H1 (cell line): ENCODE measurements at regions not wholly inside any gene's neighbourhood (a gene's known extent, or its start where the extent isn't known, plus 50 kb on each side); places are given as distances from the start of the nearest gene placed in this dataset.

Source experiments
- CTCF ChIA-PET: fragments of 300-600 bp; sonication (Branson Sonifier 250); formaldehyde crosslinking; loops from one replicate; lab custom pipeline; 2021; ENCODE audit not compliant: partially characterized antibody; lab: Charles Lee
- POLR2A ChIA-PET: fragments of 300-600 bp; sonication (Branson Sonifier 250); formaldehyde crosslinking; loops from one replicate; lab custom pipeline; 2021; ENCODE audit warnings: inconsistent platforms; ENCODE audit not compliant: partially characterized antibody; lab: Charles Lee
- DNase-seq, 2 experiments: peaks; one replicate each; pipeline versions ENCODE4 v3.0.0 to v3.0.0-alpha.2; 2010 to 2022; ENCODE audit warnings: low spot score in 2 of 2, low read depth in 1 of 2, mixed read lengths in 1 of 2
- FAIRE-seq: peaks from 2 replicates; lab custom pipeline; 2011; peaks lifted over from hg19 to GRCh38; lab: Jason Lieb, UNC
- H2AFZ ChIP-seq: 2 replicates; pipeline ENCODE4 v1.8.1; 2012; ENCODE audit warnings: low read length, inconsistent platforms
- H2AK5ac ChIP-seq: 2 replicates; pipeline ENCODE4 v1.6.1; 2013; ENCODE audit warnings: low read depth, low read length
- H2BK120ac ChIP-seq: replicated peaks from 2 replicates; pipeline ENCODE3; 2013; ENCODE audit warnings: low read depth, low read length, inconsistent platforms
- H2BK12ac ChIP-seq: 2 replicates; pipeline ENCODE4 v1.6.1; 2013; ENCODE audit warnings: low read depth, low read length
- H2BK15ac ChIP-seq: 2 replicates; pipeline ENCODE4 v1.6.1; 2013; ENCODE audit warnings: low read length
- H2BK20ac ChIP-seq: 2 replicates; pipeline ENCODE4 v1.6.1; 2013; ENCODE audit warnings: low read length
- H2BK5ac ChIP-seq: 2 replicates; pipeline ENCODE4 v1.6.1; 2013; ENCODE audit warnings: low read depth, low read length
- H3K14ac ChIP-seq: 2 replicates; pipeline ENCODE4 v1.6.1; 2013; ENCODE audit warnings: inconsistent platforms; ENCODE audit not compliant: insufficient read length
- H3K18ac ChIP-seq: 2 replicates; pipeline ENCODE4 v1.6.1; 2013; ENCODE audit warnings: low read length; ENCODE audit errors: extremely low read depth
- H3K23ac ChIP-seq: 2 replicates; pipeline ENCODE4 v1.6.1; 2013; ENCODE audit warnings: inconsistent platforms; ENCODE audit not compliant: insufficient read length
- H3K23me2 ChIP-seq: 2 replicates; pipeline ENCODE4 v1.6.1; 2013; ENCODE audit warnings: low read depth, low read length
- H3K27ac ChIP-seq: 2 replicates; pipeline ENCODE4 v1.6.1; 2011; ENCODE audit warnings: low read depth, low read length, inconsistent platforms
- H3K27me3 ChIP-seq, 4 experiments: replicated peaks in 1 of 4; 1 replicate in 1 of 4; 2 replicates in 3 of 4; pipeline versions ENCODE4 v1.6.1 to v1.8.1; 2011 to 2013; ENCODE audit warnings: low read length in 3 of 4, mild to moderate bottlenecking in 3 of 4, inconsistent platforms in 2 of 4, mixed read lengths in 2 of 4, moderate library complexity in 1 of 4; ENCODE audit not compliant: control insufficient read depth in 3 of 4, insufficient read depth in 3 of 4; ENCODE audit errors: extremely low read depth in 1 of 4
- H3K36me3 ChIP-seq, 4 experiments: 2 replicates each; pipeline versions ENCODE4 v1.6.1 to v1.8.1; 2011 to 2013; ENCODE audit warnings: mild to moderate bottlenecking in 4 of 4, low read length in 3 of 4, moderate library complexity in 2 of 4, control low read depth in 1 of 4, inconsistent platforms in 1 of 4; ENCODE audit not compliant: insufficient read depth in 4 of 4, control insufficient read depth in 2 of 4
- H3K4ac ChIP-seq: replicated peaks from 2 replicates; pipeline ENCODE3; 2013; ENCODE audit warnings: low read length, low read depth, mixed read lengths, inconsistent platforms; ENCODE audit not compliant: insufficient read length
- H3K4me1 ChIP-seq, 4 experiments: replicated peaks in 1 of 4; 1 replicate in 1 of 4; 2 replicates in 3 of 4; pipeline versions ENCODE4 v1.6.1 to v1.8.1; 2011 to 2013; ENCODE audit warnings: low read length in 3 of 4, inconsistent platforms in 2 of 4, mixed read lengths in 1 of 4; ENCODE audit not compliant: insufficient read depth in 4 of 4, control insufficient read depth in 3 of 4
- H3K4me2 ChIP-seq, 2 experiments: 2 replicates each; pipeline versions ENCODE4 v1.6.1 to v1.8.1; 2011 to 2013; ENCODE audit warnings: low read depth in 2 of 2, low read length in 2 of 2, control low read depth in 1 of 2, inconsistent platforms in 1 of 2, mild to moderate bottlenecking in 1 of 2; ENCODE audit not compliant: insufficient read depth in 1 of 2
- H3K4me3 ChIP-seq, 4 experiments: fragments of 200-600, 300-600 bp in 1 of 4; sonication (generic), shearing (Covaris generic), sonication (Bioruptor Twin) in 1 of 4; 2 replicates each; pipeline versions ENCODE4 v1.5.1 to v1.8.1; 2011 to 2016; ENCODE audit warnings: low read length in 4 of 4, low read depth in 3 of 4, control low read depth in 2 of 4, inconsistent platforms in 2 of 4, mild to moderate bottlenecking in 2 of 4, mixed read lengths in 1 of 4, moderate library complexity in 1 of 4; ENCODE audit not compliant: insufficient read depth in 2 of 4; ENCODE audit errors: extremely low read depth in 1 of 4
- H3K56ac ChIP-seq: replicated peaks from 2 replicates; pipeline ENCODE3; 2013; ENCODE audit warnings: low read depth, mild to moderate bottlenecking, mixed read lengths, low read length, inconsistent platforms; ENCODE audit not compliant: insufficient read length
- H3K79me1 ChIP-seq: 2 replicates; pipeline ENCODE4 v1.6.1; 2013; ENCODE audit warnings: low read depth, low read length, control low read depth
- H3K79me2 ChIP-seq, 2 experiments: 2 replicates each; pipeline versions ENCODE4 v1.6.1 to v1.8.1; 2012 to 2013; ENCODE audit warnings: low read length in 2 of 2, mild to moderate bottlenecking in 2 of 2, inconsistent platforms in 1 of 2; ENCODE audit not compliant: insufficient read depth in 2 of 2, control insufficient read depth in 1 of 2
- H3K9ac ChIP-seq, 4 experiments: replicated peaks in 1 of 4; 1 replicate in 1 of 4; 2 replicates in 3 of 4; pipeline versions ENCODE4 v1.6.1 to v1.8.1; 2011 to 2013; ENCODE audit warnings: low read depth in 3 of 4, low read length in 3 of 4, control low read depth in 2 of 4, mild to moderate bottlenecking in 2 of 4, moderate library complexity in 2 of 4, inconsistent platforms in 1 of 4; ENCODE audit errors: extremely low read depth in 1 of 4
- H3K9me3 ChIP-seq, 2 experiments: 2 replicates each; pipeline versions ENCODE4 v1.6.1 to v1.8.1; 2012 to 2013; ENCODE audit warnings: mild to moderate bottlenecking in 2 of 2, moderate library complexity in 2 of 2, control low read depth in 1 of 2, inconsistent platforms in 1 of 2, low read depth in 1 of 2, low read length in 1 of 2, mixed read lengths in 1 of 2; ENCODE audit not compliant: insufficient read depth in 2 of 2
- H4K20me1 ChIP-seq, 2 experiments: replicated peaks in 1 of 2; 2 replicates each; pipeline versions ENCODE3 to v1.8.1; 2011 to 2013; ENCODE audit warnings: inconsistent platforms in 2 of 2, low read length in 2 of 2, mild to moderate bottlenecking in 1 of 2; ENCODE audit not compliant: insufficient read depth in 2 of 2, control insufficient read depth in 1 of 2
- H4K5ac ChIP-seq: 2 replicates; pipeline ENCODE4 v1.6.1; 2013; ENCODE audit warnings: low read length, low read depth, mixed read lengths, inconsistent platforms; ENCODE audit not compliant: insufficient read length
- H4K8ac ChIP-seq: 2 replicates; pipeline ENCODE4 v1.8.0; 2013; ENCODE audit warnings: mild to moderate bottlenecking, moderate library complexity, low read length, inconsistent platforms; ENCODE audit not compliant: insufficient read depth; ENCODE audit errors: extremely low read depth
- H4K91ac ChIP-seq: replicated peaks from 2 replicates; pipeline ENCODE3; 2013; ENCODE audit warnings: low read length, mixed read lengths, inconsistent platforms; ENCODE audit not compliant: insufficient read length
- JUN ChIP-seq: IDR thresholded peaks from 2 replicates; pipeline ENCODE4 v1.6.1; 2011; ENCODE audit warnings: low read depth, mild to moderate bottlenecking, improper control_type of control experiment, low read length
- KDM4A ChIP-seq: IDR thresholded peaks from one replicate; pipeline ENCODE4 v1.7.1; 2012; ENCODE audit warnings: low read depth, mild to moderate bottlenecking, moderate library complexity, low read length, inconsistent platforms; ENCODE audit not compliant: severe bottlenecking
- KDM5A ChIP-seq: fragments of 200-600 bp; IDR thresholded peaks from 2 replicates; pipeline ENCODE4 v1.7.1; 2012; ENCODE audit warnings: mild to moderate bottlenecking, low read length, inconsistent platforms, mixed read lengths
- NANOG ChIP-seq: IDR thresholded peaks from 2 replicates; pipeline ENCODE4 v1.6.1; 2011; ENCODE audit warnings: low read length, low read depth, mild to moderate bottlenecking, inconsistent platforms; ENCODE audit not compliant: insufficient read depth, poor library complexity, severe bottlenecking
- NRF1 ChIP-seq: IDR thresholded peaks from 2 replicates; pipeline ENCODE4 v1.6.1; 2011; ENCODE audit warnings: mild to moderate bottlenecking, low read depth, low read length, improper control_type of control experiment
- RBBP5 ChIP-seq: IDR thresholded peaks from 2 replicates; pipeline ENCODE4 v1.7.1; 2012; ENCODE audit warnings: low read depth, mild to moderate bottlenecking, inconsistent platforms, low read length, moderate library complexity, borderline replicate concordance
- RXRA ChIP-seq: IDR thresholded peaks from 2 replicates; pipeline ENCODE4 v1.6.1; 2011; ENCODE audit warnings: low read depth, mild to moderate bottlenecking, low read length, moderate library complexity; ENCODE audit not compliant: insufficient read depth
- WGBS, 2 experiments: shearing (Covaris generic) in 1 of 2; methylation state at CpG; one replicate each; pipeline versions ENCODE4 v1.1.6 to v1.1.7; 2013 to 2015; ENCODE audit warnings: low lambda C conversion rate in 2 of 2, mixed read lengths in 2 of 2, inconsistent platforms in 1 of 2, low coverage in 1 of 2, missing lambda C conversion rate in 1 of 2; ENCODE audit not compliant: insufficient replicate concordance in 2 of 2, insufficient coverage in 1 of 2, insufficient read length in 1 of 2; ENCODE audit errors: extremely low coverage in 1 of 2, missing lambda C conversion rate in 1 of 2; 5-methylcytosine and 5-hydroxymethylcytosine counted together

GRCh38 chr3:189486556-189486955 lies 144.6 kb upstream of the TP63 start:
- H3K4me2 ChIP-seq: no peak overlapping the region
- FAIRE-seq (no peak), DNase-seq (no peak)
- H3K4me1 ChIP-seq: no peaks in the 10 kb centered on the region
- H3K4ac ChIP-seq: no peak overlapping the region
- no peaks in the 10 kb centered on the region for H3K27me3 ChIP-seq
- POLR2A ChIA-PET: no interaction called here
- no peak overlapping the region for H2AFZ ChIP-seq
- no peak overlapping the region for H2BK5ac ChIP-seq
- H4K8ac ChIP-seq: no peak overlapping the region
- no peaks in the 10 kb centered on the region for H3K79me2 ChIP-seq
- TF ChIP-seq KDM5A (no peak), NANOG (no peak), KDM4A (no peak), RBBP5 (no peak), RXRA (no peak), JUN (no peak), NRF1 (no peak)
- no peaks in the 10 kb centered on the region for H3K23me2 ChIP-seq
- H2AK5ac ChIP-seq: no peak overlapping the region
- H2BK12ac ChIP-seq: no peak overlapping the region
- H2BK15ac ChIP-seq: no peak overlapping the region
- no peak overlapping the region for H4K91ac ChIP-seq
- H2BK120ac ChIP-seq: no peak overlapping the region
- no peak overlapping the region for H3K56ac ChIP-seq
- CTCF ChIA-PET: interaction anchor here (1.0 kb wide), 1 partner anchor 214 kb away, joined by 4 read pairs; no protein-coding TSS in a partner anchor
- no peak overlapping the region for H3K27ac ChIP-seq
- no peak overlapping the region for H4K5ac ChIP-seq
- no peak overlapping the region for H3K9ac ChIP-seq
- H3K36me3 ChIP-seq: no peaks in the 10 kb centered on the region
- H3K14ac ChIP-seq: no peak overlapping the region
- WGBS, 2 experiments: 45% methylated on average over 2 of the region's 2 CpGs; no CpG with 5 or more reads in 1 of the 2 experiments
- H3K18ac ChIP-seq: no peak overlapping the region
- no peaks in the 10 kb centered on the region for H4K20me1 ChIP-seq
- no peaks in the 10 kb centered on the region for H3K9me3 ChIP-seq
- H2BK20ac ChIP-seq: no peak overlapping the region
- H3K4me3 ChIP-seq: no peak overlapping the region
- H3K79me1 ChIP-seq: no peaks in the 10 kb centered on the region
- no peak overlapping the region for H3K23ac ChIP-seq
